Neural crest cell (in vitro differentiated cells): ENCODE measurements at regions not wholly inside any gene's neighbourhood (a gene's known extent, or its start where the extent isn't known, plus 50 kb on each side); places are given as distances from the start of the nearest gene placed in this dataset.

Experiments
- DNase-seq: peaks from one replicate; pipeline ENCODE4 v3.0.0; 2021; ENCODE audit warnings: low read depth, mixed read lengths, low spot score
- H3K27ac Mint-ChIP-seq: one replicate; pipeline ENCODE4 v1.8.0; 2021; ENCODE audit warnings: mild to moderate bottlenecking, mixed read lengths; ENCODE audit not compliant: unreplicated experiment
- H3K27me3 Mint-ChIP-seq: 2 replicates; pipeline ENCODE4 v1.8.0; 2021; ENCODE audit warnings: low read depth, mild to moderate bottlenecking, mixed read lengths
- H3K36me3 Mint-ChIP-seq: 2 replicates; pipeline ENCODE4 v1.8.0; 2021; ENCODE audit warnings: low read depth, mild to moderate bottlenecking, mixed read lengths
- H3K4me1 Mint-ChIP-seq: 2 replicates; pipeline ENCODE4 v1.8.0; 2021; ENCODE audit warnings: mixed read lengths
- H3K4me3 Mint-ChIP-seq: one replicate; pipeline ENCODE4 v1.8.0; 2021; ENCODE audit warnings: mild to moderate bottlenecking, mixed read lengths
- H3K9me3 Mint-ChIP-seq: 2 replicates; pipeline ENCODE4 v1.8.0; 2021; ENCODE audit warnings: mixed read lengths
- CTCF ChIP-seq: fragments of 200-600 bp; sonication (generic); conservative IDR thresholded peaks from 2 replicates; pipeline ENCODE4 v1.5.0; 2021; ENCODE audit warnings: antibody characterized with exemption, mild to moderate bottlenecking

- no peak for TF ChIP-seq CTCF
- H3K4me3 Mint-ChIP-seq = no peak overlapping the region
- no peaks in the 10 kb centered on the region for H3K4me1 Mint-ChIP-seq
- H3K9me3 Mint-ChIP-seq = peaks cover 12% of the 10 kb centered on the region
- DNase-seq = no peak
- peaks cover 9% of the 10 kb centered on the region for H3K36me3 Mint-ChIP-seq
- H3K27ac Mint-ChIP-seq = no peak overlapping the region
- H3K27me3 Mint-ChIP-seq = no peaks in the 10 kb centered on the region
These were observed 80.0 kb downstream of the CENPW start for GRCh38 chr6:126419901-126420300.

DNA sequence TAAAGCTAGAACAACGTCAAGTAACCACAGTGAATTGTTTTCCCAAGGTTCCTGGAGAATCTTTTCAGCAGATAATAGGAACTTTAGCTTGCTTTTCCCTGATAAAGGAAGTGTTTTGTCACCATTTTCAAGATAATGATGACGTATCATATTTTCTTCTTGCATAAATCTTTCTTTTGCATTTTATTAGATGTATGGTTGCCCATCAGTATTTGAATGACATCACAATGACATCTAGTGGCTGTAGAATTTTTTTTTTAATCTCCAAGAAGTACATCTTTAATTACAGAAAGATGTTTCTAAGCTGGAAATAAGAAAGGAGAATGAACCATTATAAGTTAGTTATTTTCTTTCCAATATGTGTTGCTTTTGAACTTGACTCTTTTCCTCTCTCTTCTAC is 83.0 kb downstream of the CENPW start:
- H3K9me3 Mint-ChIP-seq = no peaks in the 10 kb centered on the region
- no peaks in the 10 kb centered on the region for H3K4me1 Mint-ChIP-seq
- no peaks in the 10 kb centered on the region for H3K27me3 Mint-ChIP-seq

DNA sequence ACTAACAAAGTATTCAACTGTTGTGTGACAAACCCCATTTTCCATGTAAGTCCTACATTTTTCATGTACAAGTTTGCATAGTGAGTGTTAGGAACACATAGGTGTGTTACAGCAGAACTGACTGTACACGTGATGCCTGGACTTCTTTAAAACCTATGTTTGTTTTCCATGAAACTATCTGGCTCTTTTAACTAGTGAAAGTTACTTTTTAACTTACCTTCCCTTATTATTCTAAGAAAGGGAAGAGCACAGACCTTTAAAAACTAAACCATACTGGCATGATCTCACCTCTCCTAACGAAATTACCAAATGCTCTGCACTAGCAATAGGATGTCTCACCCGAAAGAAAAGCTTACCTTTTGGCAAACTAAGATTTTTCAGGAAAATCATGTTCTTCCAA is 87.8 kb downstream of the CENPW start:
- H3K4me3 Mint-ChIP-seq = no peak overlapping the region
- DNase-seq = no peak
- no peaks in the 10 kb centered on the region for H3K36me3 Mint-ChIP-seq
- H3K4me1 Mint-ChIP-seq = no peaks in the 10 kb centered on the region
- no peak for TF ChIP-seq CTCF
- H3K27me3 Mint-ChIP-seq = no peaks in the 10 kb centered on the region
- H3K9me3 Mint-ChIP-seq = no peaks in the 10 kb centered on the region
- H3K27ac Mint-ChIP-seq = no peak overlapping the region

More for the DNA sequence above, 83.0 kb downstream of the CENPW start:
- TF ChIP-seq CTCF = no peak
- H3K36me3 Mint-ChIP-seq = no peaks in the 10 kb centered on the region
- DNase-seq = no peak
- no peak overlapping the region for H3K27ac Mint-ChIP-seq
- no peak overlapping the region for H3K4me3 Mint-ChIP-seq

DNA sequence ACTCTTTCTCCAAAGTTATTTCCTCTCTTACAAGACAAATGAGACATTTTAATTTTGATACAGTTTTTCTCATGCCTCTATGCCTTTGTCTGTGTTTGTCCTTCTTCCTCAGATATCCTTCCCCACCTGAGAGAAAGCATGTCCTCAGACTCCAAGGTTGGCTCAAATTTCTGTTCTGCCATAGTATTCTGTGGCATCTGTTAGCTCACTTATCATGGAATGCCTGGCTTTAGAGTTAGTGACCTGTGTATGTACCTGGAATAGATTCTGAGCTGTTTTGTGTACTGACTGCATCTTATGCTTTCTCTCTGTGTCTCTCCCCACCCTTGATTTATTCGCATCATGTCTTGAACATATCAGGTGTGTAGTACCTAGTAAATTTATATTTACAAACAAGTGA is 90.0 kb downstream of the CENPW start:
- no peaks in the 10 kb centered on the region for H3K4me1 Mint-ChIP-seq
- no peak for DNase-seq
- no peaks in the 10 kb centered on the region for H3K27me3 Mint-ChIP-seq
- no peak for TF ChIP-seq CTCF
- H3K9me3 Mint-ChIP-seq = no peaks in the 10 kb centered on the region
- H3K4me3 Mint-ChIP-seq = no peak overlapping the region
- no peak overlapping the region for H3K27ac Mint-ChIP-seq
- H3K36me3 Mint-ChIP-seq = no peaks in the 10 kb centered on the region

DNA sequence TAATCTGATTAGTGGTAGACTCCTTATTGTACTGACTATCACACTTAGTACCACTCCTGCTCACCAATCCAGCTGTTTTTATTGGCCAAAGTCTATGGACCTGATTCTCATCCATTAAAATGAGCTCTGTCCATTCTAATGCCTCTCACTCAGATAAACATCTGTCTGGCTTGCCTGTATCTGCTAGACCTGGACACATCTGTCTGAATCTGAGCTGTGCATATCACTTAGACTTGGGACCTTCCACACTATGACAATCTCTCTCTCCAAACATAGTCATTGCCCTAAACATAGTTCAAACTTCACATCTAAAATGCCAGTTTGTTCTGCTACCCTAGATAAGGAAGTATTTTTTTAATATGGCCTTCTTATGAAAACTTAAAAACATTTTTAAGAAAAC is 92.6 kb downstream of the CENPW start:
- TF ChIP-seq CTCF = no peak
- Mint-ChIP-seq H3K9me3 (no peaks in the 10 kb centered on the region), H3K4me3 (no peak overlapping the region), H3K27me3 (no peaks in the 10 kb centered on the region), H3K36me3 (no peaks in the 10 kb centered on the region), H3K4me1 (no peaks in the 10 kb centered on the region), H3K27ac (no peak overlapping the region)
- no peak for DNase-seq

DNA sequence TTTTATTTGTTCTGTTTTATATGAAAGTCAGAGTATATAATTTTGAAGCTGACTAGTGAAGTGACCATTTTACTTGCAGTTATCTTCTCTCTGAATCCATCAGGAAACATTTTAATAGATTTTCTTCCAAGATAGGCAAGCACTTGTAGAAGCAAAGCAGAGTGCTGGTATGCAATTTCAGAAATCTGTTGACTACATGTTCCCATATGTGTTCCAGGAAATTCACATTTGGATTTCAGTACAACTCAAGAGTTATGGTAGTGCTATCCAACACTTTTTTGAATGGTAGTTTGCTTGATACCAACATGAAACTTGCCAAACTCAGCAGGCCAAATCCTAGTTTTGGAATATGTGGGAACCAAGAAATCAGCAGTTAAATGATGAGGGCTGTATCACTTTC is 94.0 kb downstream of the CENPW start:
- H3K4me3 Mint-ChIP-seq = no peak overlapping the region
- DNase-seq = no peak
- no peaks in the 10 kb centered on the region for H3K4me1 Mint-ChIP-seq
- no peak overlapping the region for H3K27ac Mint-ChIP-seq
- H3K9me3 Mint-ChIP-seq = no peaks in the 10 kb centered on the region
- H3K36me3 Mint-ChIP-seq = no peaks in the 10 kb centered on the region
- TF ChIP-seq CTCF = no peak
- no peaks in the 10 kb centered on the region for H3K27me3 Mint-ChIP-seq
